HG02884 (cell line): ENCODE measurements at regions not wholly inside any gene's neighbourhood (a gene's known extent, or its start where the extent isn't known, plus 50 kb on each side); places are given as distances from the start of the nearest gene placed in this dataset.
"Not testable (repeated sequence)": the region's sequence is repeated elsewhere in the genome, so short reads cannot be mapped to it uniquely, and the experiment has no call there.

Experiments
- ATAC-seq: cut with Tn5 transposase; IDR thresholded peaks from one replicate; pipeline ENCODE4 v1.9.1; 2021; ENCODE audit warnings: mild to moderate bottlenecking, moderate library complexity; ENCODE audit not compliant: unreplicated experiment

GRCh38 chr20:12198281-12198680 is 280.6 kb downstream of the BTBD3 start:
- ATAC-seq = no peak

- ATAC-seq = no peak
Measured at GRCh38 chr20:12199703-12200102, 282.0 kb downstream of the BTBD3 start.

DNA sequence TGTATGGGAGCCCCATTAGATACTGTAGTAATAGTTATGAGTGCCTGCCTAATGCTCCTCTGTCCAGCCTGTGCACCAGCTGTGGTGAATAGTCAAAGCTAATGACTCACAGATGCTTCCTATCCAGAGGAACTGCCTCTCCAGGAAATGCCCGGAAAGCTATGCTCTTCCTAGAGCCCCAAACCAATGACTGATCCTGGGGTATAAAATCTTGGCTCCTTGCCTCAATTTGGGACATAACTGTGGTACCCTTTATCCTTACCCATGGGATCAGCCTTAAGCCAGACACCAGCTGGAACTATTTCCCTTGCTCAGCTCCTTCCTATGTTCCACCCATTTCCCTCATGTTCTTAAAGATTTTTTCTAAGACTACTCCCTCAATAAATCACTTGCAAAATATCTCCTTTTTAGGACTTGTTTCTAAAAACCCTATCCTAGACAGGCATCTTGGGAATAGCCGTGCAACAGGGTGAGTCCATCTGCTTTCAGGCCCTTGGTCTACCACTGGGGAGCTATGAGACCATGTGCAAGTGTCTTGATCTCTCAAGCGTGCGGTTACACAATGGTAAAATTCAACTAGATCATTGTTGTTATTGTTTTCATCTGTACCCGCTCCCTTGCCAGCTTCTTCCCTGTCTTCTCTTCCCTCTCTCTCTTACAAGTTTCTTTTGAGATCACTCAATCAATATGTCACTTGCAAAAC is 283.7 kb downstream of the BTBD3 start:
- ATAC-seq = no peak

DNA sequence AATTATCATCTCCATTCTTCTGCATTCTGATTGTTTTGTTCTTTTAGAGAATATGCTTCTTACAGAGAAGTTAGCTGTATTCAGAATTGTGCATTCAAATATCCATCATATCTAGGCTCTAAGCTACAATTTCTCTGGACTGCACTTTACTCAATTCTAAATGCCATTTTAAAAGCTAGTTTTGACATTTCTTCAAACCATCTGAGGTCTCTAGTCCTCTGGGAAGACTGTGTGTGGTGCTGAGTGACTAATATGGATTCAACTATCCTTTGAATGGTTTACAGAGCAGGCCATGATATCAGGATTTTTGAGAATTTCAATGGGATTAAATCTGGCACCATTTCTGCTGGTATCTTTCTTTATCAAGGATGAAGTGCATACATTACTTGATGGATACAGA is 285.7 kb downstream of the BTBD3 start:
- ATAC-seq = no peak

DNA sequence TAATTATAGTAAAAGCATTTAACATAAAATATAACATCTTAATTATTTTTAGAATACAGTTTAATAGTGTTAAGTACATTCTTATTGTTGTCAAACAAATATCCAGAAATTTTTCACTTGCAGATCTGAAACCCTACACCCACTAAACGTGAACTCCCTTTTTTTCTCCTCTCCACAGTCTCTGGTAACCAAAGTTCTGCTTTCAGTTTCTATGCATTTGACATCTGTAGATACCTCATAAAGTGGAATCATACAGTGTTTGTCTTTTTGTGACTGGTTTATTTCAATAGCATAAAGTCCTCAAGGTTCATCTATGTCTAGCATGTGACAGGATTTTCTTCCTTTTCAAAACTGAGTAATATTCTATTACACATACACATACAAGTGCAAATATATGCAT is 286.3 kb downstream of the BTBD3 start:
- no peak for ATAC-seq

GRCh38 chr20:12207875-12208274 is 290.2 kb downstream of the BTBD3 start:
- ATAC-seq = no peak

DNA sequence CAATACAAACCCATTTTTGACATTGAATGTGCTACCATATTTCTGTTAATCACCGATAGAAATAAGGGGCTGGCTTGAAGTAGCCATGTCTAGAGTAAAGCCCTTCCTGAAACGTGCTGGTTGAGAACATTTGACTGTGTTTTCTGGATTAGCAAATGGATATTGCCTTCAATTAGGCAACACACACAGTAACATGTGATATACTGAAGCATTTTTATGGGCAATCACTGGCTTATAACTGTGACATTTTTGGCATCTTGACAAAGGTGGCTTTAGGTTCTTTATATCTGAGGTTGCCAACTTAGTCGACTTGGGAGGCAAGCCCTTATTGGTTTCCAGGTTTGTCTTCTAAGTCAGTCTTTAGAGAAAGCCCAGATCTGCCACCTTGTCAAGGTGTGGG is 292.9 kb downstream of the BTBD3 start:
- ATAC-seq = no peak

DNA sequence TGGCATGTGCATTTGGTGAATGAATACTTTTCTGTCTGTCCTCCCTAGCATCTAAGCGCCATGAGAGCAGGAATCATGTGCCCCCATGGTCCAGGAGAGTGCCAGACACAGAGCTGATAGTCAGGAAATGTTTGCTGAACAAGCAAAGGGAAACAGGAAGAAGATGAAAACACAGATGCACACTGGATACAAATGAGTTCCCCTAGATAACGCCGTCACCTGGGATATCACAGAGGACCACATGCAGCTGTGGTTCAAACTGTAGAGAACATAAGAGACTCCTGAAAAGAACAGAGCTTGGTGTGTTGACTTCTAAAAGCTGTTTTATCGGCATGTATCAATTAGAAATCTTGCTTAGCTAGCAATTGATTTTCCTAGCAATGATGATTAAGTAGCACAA is 293.7 kb downstream of the BTBD3 start:
- no peak for ATAC-seq

- no peak for ATAC-seq
Measured at GRCh38 chr20:12217382-12217781, 299.7 kb downstream of the BTBD3 start.

DNA sequence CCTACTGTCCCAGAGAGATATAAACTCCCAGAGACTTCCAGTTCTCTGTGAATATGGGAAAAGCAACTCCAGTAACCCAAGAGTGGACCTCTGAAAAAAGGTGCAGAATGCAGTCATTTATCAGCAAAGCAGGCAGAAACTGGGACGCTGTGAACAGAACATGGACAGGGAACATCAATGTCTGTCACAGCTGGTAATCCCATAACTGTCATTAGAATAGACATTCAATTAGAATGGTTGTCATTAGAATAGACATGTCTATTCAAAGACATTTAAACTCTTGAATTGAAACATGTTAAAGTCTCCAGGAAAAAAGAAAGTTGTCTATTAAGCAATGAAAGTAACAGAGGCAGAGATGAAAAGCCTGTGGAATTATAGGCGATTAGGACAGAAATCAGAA is 302.1 kb downstream of the BTBD3 start:
- ATAC-seq = no peak

DNA sequence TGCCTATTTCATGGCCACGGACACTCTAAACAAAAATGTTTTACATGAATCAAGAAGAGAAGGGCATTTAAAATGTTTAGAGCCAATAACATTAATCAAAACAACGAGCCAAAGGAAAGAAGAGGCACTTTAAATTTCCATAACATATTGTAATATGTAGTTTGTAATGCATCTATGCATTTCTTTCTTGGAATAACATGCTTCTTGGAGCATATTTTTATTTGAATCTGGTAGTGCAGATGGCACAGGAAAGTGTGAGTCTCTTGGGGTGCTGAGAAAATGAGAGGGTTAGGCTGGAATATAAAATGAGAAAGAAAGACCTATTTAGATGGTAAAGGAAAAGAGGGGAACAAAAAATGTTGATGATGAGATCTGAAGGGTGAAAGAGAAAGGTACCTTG is 305.4 kb downstream of the BTBD3 start:
- ATAC-seq = no peak

DNA sequence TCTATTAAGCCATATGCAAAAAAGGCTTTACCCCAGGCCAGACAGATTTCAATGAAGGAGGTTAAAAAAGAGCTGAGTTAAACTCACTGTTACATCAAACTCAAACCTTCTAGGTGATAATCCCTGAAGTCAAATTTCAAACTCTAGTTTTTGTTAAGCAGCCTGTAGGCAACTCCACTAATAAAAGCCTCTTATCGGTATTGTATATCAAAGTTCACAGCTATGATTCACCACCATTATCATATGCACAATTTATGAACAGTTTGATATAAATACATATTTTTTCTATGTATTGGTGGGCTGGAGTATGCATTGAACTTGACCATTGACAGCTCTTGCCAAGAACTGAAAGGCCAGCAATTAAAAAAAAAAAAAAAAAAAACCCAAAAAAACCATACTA is 308.2 kb downstream of the BTBD3 start:
- ATAC-seq = no peak

- ATAC-seq = no peak
Measured at GRCh38 chr20:12229891-12230290, 312.2 kb downstream of the BTBD3 start.

DNA sequence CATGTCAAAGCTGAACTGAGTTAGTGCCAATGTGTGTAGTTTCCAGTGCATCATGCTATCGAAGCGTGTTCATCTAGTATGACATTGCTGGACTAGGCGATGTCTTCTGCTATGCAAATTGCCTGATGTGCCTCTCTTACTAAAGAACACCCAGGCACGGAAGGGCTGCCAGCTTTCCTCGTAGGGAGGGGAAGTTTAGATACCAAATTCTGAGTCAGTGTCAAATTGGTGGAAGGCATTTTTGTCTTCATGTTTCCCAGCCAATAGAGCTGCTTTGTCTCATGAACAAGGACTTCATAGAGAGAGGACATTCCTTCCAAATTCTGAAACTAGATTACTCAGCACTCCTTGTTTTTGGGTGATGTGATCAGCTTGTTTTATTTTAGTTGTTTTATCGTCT is 320.1 kb downstream of the BTBD3 start:
- no peak for ATAC-seq

- no peak for ATAC-seq
Measured at GRCh38 chr20:12241065-12241464, 323.4 kb downstream of the BTBD3 start.

- no peak for ATAC-seq
Measured at GRCh38 chr20:12243327-12243726, 325.6 kb downstream of the BTBD3 start.

- ATAC-seq = no peak
Measured at GRCh38 chr20:12248481-12248880, 330.8 kb downstream of the BTBD3 start.

DNA sequence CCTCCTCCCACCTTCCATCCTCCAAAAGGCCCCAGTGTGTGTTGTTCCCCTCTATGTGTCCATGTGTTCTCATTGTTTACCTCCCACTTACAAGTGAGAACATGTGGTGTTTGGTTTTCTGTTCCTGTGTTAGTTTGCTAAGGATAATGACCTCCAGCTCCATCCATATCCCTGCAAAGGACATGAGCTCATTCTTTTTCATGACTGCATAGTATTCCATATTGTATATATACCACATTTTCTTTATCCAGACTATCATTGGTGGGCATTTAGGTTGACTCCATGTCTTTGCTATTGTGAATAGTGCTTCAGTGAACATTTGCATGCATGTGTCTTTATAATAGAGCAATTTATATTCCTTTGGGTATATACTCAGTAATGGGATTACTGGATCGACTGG is 333.0 kb downstream of the BTBD3 start:
- ATAC-seq = not testable (repeated sequence)

GRCh38 chr20:12252793-12253192 is 335.1 kb downstream of the BTBD3 start:
- no peak for ATAC-seq

- no peak for ATAC-seq
Measured at GRCh38 chr20:12255461-12255970, 337.8 kb downstream of the BTBD3 start.

DNA sequence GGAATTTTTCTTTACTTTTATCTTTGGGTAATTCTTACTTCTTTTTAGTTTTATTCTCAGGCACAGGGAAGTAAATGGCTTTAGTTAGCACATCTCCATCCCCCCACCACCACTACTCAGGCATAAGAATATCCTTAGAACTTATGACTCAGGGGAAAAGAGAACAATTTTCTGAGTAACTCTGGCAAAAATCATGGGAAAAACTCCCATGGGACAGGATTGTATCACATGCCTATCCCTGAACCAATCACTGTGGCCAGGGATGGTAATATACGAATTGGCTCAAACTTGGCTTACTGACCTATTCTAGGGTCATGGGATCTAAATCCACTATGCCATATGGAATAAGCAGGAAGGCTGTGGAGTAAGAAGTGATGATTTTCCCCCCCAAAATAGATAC is 339.1 kb downstream of the BTBD3 start:
- no peak for ATAC-seq

DNA sequence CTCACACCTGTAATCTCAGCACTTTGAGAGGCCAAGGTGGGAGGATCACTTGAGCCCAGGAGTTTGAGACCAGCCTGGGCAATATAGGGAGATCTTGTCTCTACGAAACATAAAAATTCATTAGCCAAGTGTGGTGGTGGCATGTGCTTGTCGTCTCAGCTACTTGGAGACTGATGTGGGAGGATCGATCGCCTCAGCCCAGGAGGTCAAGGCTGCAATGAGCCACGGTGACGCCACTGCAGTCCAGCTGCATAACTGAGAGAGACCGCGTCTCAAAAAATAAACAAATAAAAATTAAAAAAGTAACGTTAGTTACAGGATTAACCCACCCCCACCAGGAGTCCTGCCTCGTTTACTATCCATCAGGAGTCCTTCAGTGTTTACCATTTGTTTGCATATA is 345.1 kb downstream of the BTBD3 start:
- no peak for ATAC-seq

- no peak for ATAC-seq
Measured at GRCh38 chr20:12264711-12265110, 347.0 kb downstream of the BTBD3 start.
